T47D (cell line): ENCODE measurements at regions not wholly inside any gene's neighbourhood (a gene's known extent, or its start where the extent isn't known, plus 50 kb on each side); places are given as distances from the start of the nearest gene placed in this dataset.

Experiments
- DNase-seq, 2 experiments: peaks; one replicate each; pipeline versions ENCODE4 v3.0.0 to v3.0.0-alpha.2; 2011 to 2012; ENCODE audit warnings: low read depth in 1 of 2, low spot score in 1 of 2
- JUND ChIP-seq: IDR thresholded peaks from 2 replicates; pipeline ENCODE4 v1.6.1; 2012; ENCODE audit warnings: low read depth
- in situ Hi-C: cut with HindIII; loops from 2 replicates; pipeline ENCODE4 v1.10.0; 2016; ENCODE audit warnings: low sequenced_read_pairs, low pct_unique_long_range_greater_than_20kb

- DNase-seq: no peak
- in situ Hi-C loops: no loop called here
Observed at GRCh38 chrX:17206584-17206983, 168.4 kb upstream of the NHS start.

GRCh38 chrX:17214962-17215361 is 160.0 kb upstream of the NHS start:
- TF ChIP-seq JUND: no peak
- no peak for DNase-seq
- in situ Hi-C loops: no loop called here

More at GRCh38 chrX:17206584-17206983, 168.4 kb upstream of the NHS start:
- TF ChIP-seq JUND: no peak

GRCh38 chrX:17226736-17227135 is 148.3 kb upstream of the NHS start:
- no peak for DNase-seq

GRCh38 chrX:17237146-17237545 is 137.9 kb upstream of the NHS start:
- in situ Hi-C loops: no loop called here
- DNase-seq: no peak
- TF ChIP-seq JUND: no peak

More at GRCh38 chrX:17226736-17227135, 148.3 kb upstream of the NHS start:
- in situ Hi-C loops: no loop called here
- no peak for TF ChIP-seq JUND

- in situ Hi-C loops: no loop called here
- TF ChIP-seq JUND: no peak
- DNase-seq: peak; percentile 54 to 66
Observed at GRCh38 chrX:17242470-17242869, 132.5 kb upstream of the NHS start.

GRCh38 chrX:17247144-17247543 is 127.9 kb upstream of the NHS start:
- in situ Hi-C loops: no loop called here
- no peak for TF ChIP-seq JUND
- DNase-seq: peak in 1 of 2 experiments; percentile 17

GRCh38 chrX:17262123-17262522 is 112.9 kb upstream of the NHS start:
- in situ Hi-C loops: no loop called here
- DNase-seq: no peak
- TF ChIP-seq JUND: no peak

GRCh38 chrX:17266136-17266535 is 108.9 kb upstream of the NHS start:
- DNase-seq: no peak
- TF ChIP-seq JUND: no peak
- in situ Hi-C loops: no loop called here

GRCh38 chrX:17278961-17279360 is 96.0 kb upstream of the NHS start:
- DNase-seq: no peak
- no peak for TF ChIP-seq JUND
- in situ Hi-C loops: no loop called here

GRCh38 chrX:17285983-17286382 is 89.0 kb upstream of the NHS start:
- no peak for DNase-seq
- in situ Hi-C loops: no loop called here
- no peak for TF ChIP-seq JUND

- in situ Hi-C loops: no loop called here
- DNase-seq: peak in 1 of 2 experiments; percentile 19
- no peak for TF ChIP-seq JUND
Observed at GRCh38 chrX:17291171-17291900, 83.7 kb upstream of the NHS start.

GRCh38 chrX:17292111-17292527 is 82.9 kb upstream of the NHS start:
- DNase-seq: no peak
- TF ChIP-seq JUND: no peak
- in situ Hi-C loops: no loop called here

- TF ChIP-seq JUND: no peak
Observed at GRCh38 chrX:17294561-17294960, 80.4 kb upstream of the NHS start.

GRCh38 chrX:17295791-17296190 is 79.2 kb upstream of the NHS start:
- TF ChIP-seq JUND: no peak
- DNase-seq: no peak
- in situ Hi-C loops: no loop called here

More at GRCh38 chrX:17294561-17294960, 80.4 kb upstream of the NHS start:
- DNase-seq: no peak
- in situ Hi-C loops: no loop called here
